ENCODE measurements at regions not wholly inside any gene's neighbourhood (a gene's known extent, or its start where the extent isn't known, plus 50 kb on each side); places are given as distances from the start of the nearest gene placed in this dataset.

DNA sequence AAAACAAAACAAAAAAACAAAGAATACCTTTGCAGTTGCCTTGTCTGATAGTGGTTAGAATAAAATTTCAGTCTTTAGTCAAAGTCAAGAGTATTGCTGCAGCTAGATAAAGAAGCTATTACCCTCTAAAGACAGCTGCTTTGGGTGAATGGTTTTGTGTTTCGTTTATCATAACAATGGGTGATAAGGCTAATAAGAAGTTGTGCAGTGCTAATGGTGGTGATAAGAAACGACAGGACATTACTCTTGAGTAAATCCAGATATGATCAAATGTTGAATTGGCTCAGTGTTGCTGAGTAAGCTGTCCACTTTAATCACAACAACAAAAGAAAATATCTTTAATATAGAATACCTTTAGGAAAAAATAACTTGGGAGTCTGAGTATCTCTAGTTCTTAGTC lies 1825.3 kb downstream of the SLITRK5 start:
- H4K20me1 ChIP-seq (ENCODE audit: insufficient read depth, low read length): no peaks in the 10 kb centered on the region
- H3K9me3 ChIP-seq (ENCODE audit: insufficient read depth, low read length): no peaks in the 10 kb centered on the region

DNA sequence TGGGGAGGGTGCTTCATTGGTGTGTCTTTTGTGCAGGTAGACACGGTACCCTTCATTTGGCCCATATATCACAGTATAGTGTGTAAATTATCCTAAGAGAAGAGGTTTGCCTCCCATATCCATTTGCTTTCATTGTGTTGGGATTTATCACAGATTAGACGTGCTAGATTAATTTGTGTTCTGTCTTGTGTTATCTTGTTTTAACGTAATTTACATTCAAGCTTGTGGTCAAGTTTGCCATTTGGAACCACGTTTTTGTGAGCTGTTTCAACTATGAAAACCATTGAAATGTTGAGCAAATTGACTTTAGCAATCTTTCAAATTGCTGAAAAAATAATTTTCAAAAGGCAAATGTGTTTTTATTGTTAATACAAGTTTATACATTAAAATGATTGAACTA lies 1826.5 kb downstream of the SLITRK5 start:
- H3K4me1 ChIP-seq (ENCODE audit: low read length): no peaks in the 10 kb centered on the region
- H3K27ac ChIP-seq (ENCODE audit: low read length): no peak overlapping the region
- no peaks in the 10 kb centered on the region for H3K36me3 ChIP-seq (replicated peaks; ENCODE audit: low read depth, low read length)
- TF ChIP-seq EZH2phosphoT487 (IDR thresholded peaks at IDR 0.05; ENCODE audit: low read depth): no peak
- TF ChIP-seq, protein P1, sequence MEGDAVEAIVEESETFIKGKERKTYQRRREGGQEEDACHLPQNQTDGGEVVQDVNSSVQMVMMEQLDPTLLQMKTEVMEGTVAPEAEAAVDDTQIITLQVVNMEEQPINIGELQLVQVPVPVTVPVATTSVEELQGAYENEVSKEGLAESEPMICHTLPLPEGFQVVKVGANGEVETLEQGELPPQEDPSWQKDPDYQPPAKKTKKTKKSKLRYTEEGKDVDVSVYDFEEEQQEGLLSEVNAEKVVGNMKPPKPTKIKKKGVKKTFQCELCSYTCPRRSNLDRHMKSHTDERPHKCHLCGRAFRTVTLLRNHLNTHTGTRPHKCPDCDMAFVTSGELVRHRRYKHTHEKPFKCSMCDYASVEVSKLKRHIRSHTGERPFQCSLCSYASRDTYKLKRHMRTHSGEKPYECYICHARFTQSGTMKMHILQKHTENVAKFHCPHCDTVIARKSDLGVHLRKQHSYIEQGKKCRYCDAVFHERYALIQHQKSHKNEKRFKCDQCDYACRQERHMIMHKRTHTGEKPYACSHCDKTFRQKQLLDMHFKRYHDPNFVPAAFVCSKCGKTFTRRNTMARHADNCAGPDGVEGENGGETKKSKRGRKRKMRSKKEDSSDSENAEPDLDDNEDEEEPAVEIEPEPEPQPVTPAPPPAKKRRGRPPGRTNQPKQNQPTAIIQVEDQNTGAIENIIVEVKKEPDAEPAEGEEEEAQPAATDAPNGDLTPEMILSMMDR (IDR thresholded peaks at IDR 0.05; ENCODE audit: low read depth, low read length): no peak
- H3K9ac ChIP-seq (ENCODE audit: low read length): no peak overlapping the region
- H3K4me2 ChIP-seq (ENCODE audit: low read length): no peak overlapping the region
- no peaks in the 10 kb centered on the region for H3K9me3 ChIP-seq (ENCODE audit: insufficient read depth, low read length)
- H4K20me1 ChIP-seq (ENCODE audit: insufficient read depth, low read length): no peaks in the 10 kb centered on the region
- H3K4me3 ChIP-seq (ENCODE audit: low read length): no peak overlapping the region
- H2AFZ ChIP-seq (ENCODE audit: low read depth, low read length): no peak overlapping the region
- no peaks in the 10 kb centered on the region for H3K79me2 ChIP-seq (ENCODE audit: low read length)
- no peaks in the 10 kb centered on the region for H3K27me3 ChIP-seq (ENCODE audit: low read depth, low read length)

More for the DNA sequence above, 1825.3 kb downstream of the SLITRK5 start:
- no peak overlapping the region for H3K27ac ChIP-seq (ENCODE audit: low read length)
- H3K9ac ChIP-seq (ENCODE audit: low read length): no peak overlapping the region
- no peaks in the 10 kb centered on the region for H3K36me3 ChIP-seq (replicated peaks; ENCODE audit: low read depth, low read length)
- H3K27me3 ChIP-seq (ENCODE audit: low read depth, low read length): no peaks in the 10 kb centered on the region
- H3K4me1 ChIP-seq (ENCODE audit: low read length): no peaks in the 10 kb centered on the region
- no peak overlapping the region for H3K4me3 ChIP-seq (ENCODE audit: low read length)
- no peak overlapping the region for H3K4me2 ChIP-seq (ENCODE audit: low read length)
- H3K79me2 ChIP-seq (ENCODE audit: low read length): no peaks in the 10 kb centered on the region
- TF ChIP-seq EZH2phosphoT487 (IDR thresholded peaks at IDR 0.05; ENCODE audit: low read depth): no peak
- TF ChIP-seq, protein P1 (IDR thresholded peaks at IDR 0.05; ENCODE audit: low read depth, low read length): no peak
- no peak overlapping the region for H2AFZ ChIP-seq (ENCODE audit: low read depth, low read length)

DNA sequence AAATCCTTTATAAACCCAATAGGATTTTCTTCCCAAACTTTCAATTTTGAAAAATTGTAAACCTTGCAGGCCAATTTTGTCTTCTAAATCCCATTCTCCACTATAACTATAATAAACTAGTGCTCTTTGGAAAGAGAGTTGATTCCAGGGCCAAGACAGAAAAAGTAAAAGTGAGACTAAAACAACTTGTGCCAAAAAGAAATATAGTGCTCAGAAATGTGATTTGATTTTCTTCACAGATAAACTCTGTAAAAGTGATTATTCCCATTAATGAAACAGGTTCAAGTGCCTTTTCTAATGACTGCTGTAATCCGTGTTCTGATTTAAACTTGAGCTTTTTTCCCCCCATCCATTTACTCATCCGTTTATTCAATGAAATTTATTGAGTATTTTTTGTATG lies 1831.1 kb downstream of the SLITRK5 start:
- Histone ChIP-seq H3K9ac (ENCODE audit: low read length) (no peak overlapping the region), H3K4me3 (ENCODE audit: low read length) (no peak overlapping the region), H3K27me3 (ENCODE audit: low read depth, low read length) (no peaks in the 10 kb centered on the region), H3K79me2 (ENCODE audit: low read length) (no peaks in the 10 kb centered on the region), H3K4me2 (ENCODE audit: low read length) (no peak overlapping the region), H2AFZ (ENCODE audit: low read depth, low read length) (no peak overlapping the region; the same call in 1 of the 2 replicates), H3K4me1 (ENCODE audit: low read length) (no peaks in the 10 kb centered on the region), H3K36me3 (replicated peaks; ENCODE audit: low read depth, low read length) (no peaks in the 10 kb centered on the region), H4K20me1 (ENCODE audit: insufficient read depth, low read length) (no peaks in the 10 kb centered on the region), H3K9me3 (ENCODE audit: insufficient read depth, low read length) (no peaks in the 10 kb centered on the region), H3K27ac (ENCODE audit: low read length) (no peak overlapping the region)
- TF ChIP-seq EZH2phosphoT487 (IDR thresholded peaks at IDR 0.05; ENCODE audit: low read depth): no peak
- TF ChIP-seq, protein P1 (IDR thresholded peaks at IDR 0.05; ENCODE audit: low read depth, low read length): no peak

DNA sequence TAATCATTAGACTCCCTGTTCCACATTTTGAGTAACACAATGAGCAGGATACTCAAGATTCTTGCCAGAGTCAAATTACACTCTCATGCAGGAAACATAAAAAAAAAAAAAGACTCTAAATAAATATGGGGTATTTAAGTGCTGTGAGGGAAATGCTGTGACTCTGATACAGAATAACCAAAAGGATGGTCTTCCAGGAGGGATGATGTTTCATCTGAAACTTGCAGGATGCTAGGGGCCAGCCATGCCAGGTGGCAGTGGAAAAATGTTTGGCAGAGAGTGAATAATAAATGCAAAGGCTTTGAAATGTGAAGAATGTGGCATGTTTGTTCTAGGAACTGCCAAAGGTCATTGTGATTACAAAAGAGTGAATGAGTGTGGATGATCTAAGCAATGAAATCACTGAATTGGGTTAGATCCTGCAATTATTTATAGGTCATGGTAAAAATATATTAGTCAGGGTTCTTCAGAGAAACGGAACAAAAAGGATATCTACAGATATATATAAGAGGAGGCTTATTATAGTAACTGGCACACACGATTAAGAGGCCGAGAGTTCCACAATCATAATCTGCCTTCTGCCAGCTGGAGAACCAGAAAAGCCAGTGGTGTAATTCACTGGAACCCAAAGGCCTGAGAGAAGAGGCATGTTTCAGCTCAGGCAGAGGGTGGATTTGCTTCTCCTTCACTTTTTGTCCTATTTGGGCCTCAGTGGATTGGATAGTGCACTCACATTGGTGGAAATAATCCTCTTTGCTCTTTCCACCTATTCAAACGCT lies 1832.8 kb upstream of the MIR17HG start:
- Histone ChIP-seq H3K9ac (ENCODE audit: low read length) (no peak overlapping the region), H3K79me2 (ENCODE audit: low read length) (no peaks in the 10 kb centered on the region), H3K27me3 (ENCODE audit: low read depth, low read length) (no peaks in the 10 kb centered on the region), H4K20me1 (ENCODE audit: insufficient read depth, low read length) (no peaks in the 10 kb centered on the region), H3K36me3 (replicated peaks; ENCODE audit: low read depth, low read length) (no peaks in the 10 kb centered on the region), H3K4me3 (ENCODE audit: low read length) (no peak overlapping the region), H3K4me1 (ENCODE audit: low read length) (0 out of 2 replicates have a peak, but pooled peaks cover 4% of the 10 kb centered on the region), H3K4me2 (ENCODE audit: low read length) (no peak overlapping the region), H3K27ac (ENCODE audit: low read length) (no peak overlapping the region), H3K9me3 (ENCODE audit: insufficient read depth, low read length) (no peaks in the 10 kb centered on the region), H2AFZ (ENCODE audit: low read depth, low read length) (peak overlapping the region; percentile 49; the same call in 1 of the 2 replicates)
- TF ChIP-seq EZH2phosphoT487 (IDR thresholded peaks at IDR 0.05; ENCODE audit: low read depth): no peak
- TF ChIP-seq, protein P1 (IDR thresholded peaks at IDR 0.05; ENCODE audit: low read depth, low read length): no peak

All from OCI-LY3 (cell line).